PFSK-1 (cell line): ENCODE measurements at regions not wholly inside any gene's neighbourhood (a gene's known extent, or its start where the extent isn't known, plus 50 kb on each side); places are given as distances from the start of the nearest gene placed in this dataset.

ENCODE experiments used
- POLR2AphosphoS5 ChIP-seq: IDR thresholded peaks from 2 replicates; pipeline ENCODE4 v1.6.1; 2012; ENCODE audit warnings: low read depth, mild to moderate bottlenecking, control low read depth, low read length, moderate library complexity
- REST ChIP-seq, 2 experiments: IDR thresholded peaks; 2 replicates each; pipeline versions ENCODE4 v1.6.1 to v1.8.0; 2011 to 2012; ENCODE audit warnings: low read depth in 2 of 2, low read length in 2 of 2, control low read depth in 1 of 2, inconsistent platforms in 1 of 2, mild to moderate bottlenecking in 1 of 2, moderate library complexity in 1 of 2; ENCODE audit not compliant: insufficient read depth in 1 of 2

DNA sequence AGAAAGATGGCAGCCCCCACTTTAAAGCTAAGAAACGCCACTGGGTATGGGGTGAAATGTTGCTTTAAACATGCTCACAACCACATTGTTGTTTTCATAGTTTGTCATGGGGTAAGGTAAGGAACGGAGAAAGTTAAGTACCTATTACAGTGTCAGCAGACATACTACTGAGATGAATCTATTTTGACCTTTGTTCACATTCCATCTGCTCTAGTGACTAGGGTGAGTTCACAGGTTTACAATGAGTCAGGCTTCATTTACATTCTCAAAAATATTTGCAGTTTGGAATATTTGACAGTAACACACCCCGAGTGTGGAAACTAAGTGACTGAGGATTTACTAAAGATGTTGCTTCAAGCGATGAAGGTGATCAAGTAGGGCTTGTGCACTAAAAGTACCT is 428.7 kb upstream of the ACVR2A start:
- TF ChIP-seq POLR2AphosphoS5 (no peak), REST (IDR thresholded peaks at IDR 0.05; ENCODE audit: insufficient read depth in 1 of 2, low read depth in 2 of 2, low read length in 2 of 2) (no peak)
